ENCODE measurements at regions not wholly inside any gene's neighbourhood (a gene's known extent, or its start where the extent isn't known, plus 50 kb on each side); places are given as distances from the start of the nearest gene placed in this dataset.

DNA sequence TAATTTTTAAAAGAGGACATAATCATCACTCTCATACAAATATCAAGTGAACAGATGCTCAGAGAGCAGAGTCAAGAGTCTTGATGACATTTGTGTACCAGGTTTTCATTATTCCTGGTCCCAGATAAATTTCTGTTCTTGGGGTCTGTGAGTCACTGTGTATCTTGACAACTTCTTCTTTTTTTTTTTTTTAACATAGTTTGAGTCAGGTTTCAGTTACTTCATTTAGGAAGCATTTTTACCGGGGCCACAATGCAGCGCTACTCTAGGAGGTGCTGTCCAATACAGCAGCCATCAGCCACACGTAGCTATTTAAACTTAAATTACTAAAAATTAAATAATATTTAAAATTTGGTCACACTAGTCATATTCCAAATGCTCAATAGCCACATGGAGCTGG, 188.1 kb upstream of the SAMSN1 start:
- TF ChIP-seq, protein P1, sequence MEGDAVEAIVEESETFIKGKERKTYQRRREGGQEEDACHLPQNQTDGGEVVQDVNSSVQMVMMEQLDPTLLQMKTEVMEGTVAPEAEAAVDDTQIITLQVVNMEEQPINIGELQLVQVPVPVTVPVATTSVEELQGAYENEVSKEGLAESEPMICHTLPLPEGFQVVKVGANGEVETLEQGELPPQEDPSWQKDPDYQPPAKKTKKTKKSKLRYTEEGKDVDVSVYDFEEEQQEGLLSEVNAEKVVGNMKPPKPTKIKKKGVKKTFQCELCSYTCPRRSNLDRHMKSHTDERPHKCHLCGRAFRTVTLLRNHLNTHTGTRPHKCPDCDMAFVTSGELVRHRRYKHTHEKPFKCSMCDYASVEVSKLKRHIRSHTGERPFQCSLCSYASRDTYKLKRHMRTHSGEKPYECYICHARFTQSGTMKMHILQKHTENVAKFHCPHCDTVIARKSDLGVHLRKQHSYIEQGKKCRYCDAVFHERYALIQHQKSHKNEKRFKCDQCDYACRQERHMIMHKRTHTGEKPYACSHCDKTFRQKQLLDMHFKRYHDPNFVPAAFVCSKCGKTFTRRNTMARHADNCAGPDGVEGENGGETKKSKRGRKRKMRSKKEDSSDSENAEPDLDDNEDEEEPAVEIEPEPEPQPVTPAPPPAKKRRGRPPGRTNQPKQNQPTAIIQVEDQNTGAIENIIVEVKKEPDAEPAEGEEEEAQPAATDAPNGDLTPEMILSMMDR (conservative IDR thresholded peaks at IDR 0.05; ENCODE audit: low read length), result no peak
- no peak for TF ChIP-seq EZH2phosphoT487 (IDR thresholded peaks at IDR 0.05; ENCODE audit: borderline replicate concordance)

Measured in Loucy (cell line).